Muscle layer of duodenum (tissue), 2 donors: ENCODE measurements at regions not wholly inside any gene's neighbourhood (a gene's known extent, or its start where the extent isn't known, plus 50 kb on each side); places are given as distances from the start of the nearest gene placed in this dataset.
A peak's percentile ranks its signal among the peaks of the same experiment; 100 is the strongest.

ENCODE experiments used
- H3K27ac ChIP-seq: one replicate; pipeline ENCODE4 v1.7.0; 2013; ENCODE audit warnings: mild to moderate bottlenecking, low read length
- H3K27me3 ChIP-seq: one replicate; pipeline ENCODE4 v1.7.0; 2013; ENCODE audit warnings: low read depth, mild to moderate bottlenecking, control low read depth, low read length
- H3K36me3 ChIP-seq, 2 donors: one replicate each; pipeline ENCODE4 v1.7.0; 2013; ENCODE audit warnings: low read length in 2 of 2, control low read depth in 1 of 2, mild to moderate bottlenecking in 1 of 2; ENCODE audit not compliant: insufficient read depth in 2 of 2, control insufficient read depth in 1 of 2
- H3K4me1 ChIP-seq, 2 donors: one replicate each; pipeline ENCODE4 v1.7.0; 2013; ENCODE audit warnings: low read length in 2 of 2, mild to moderate bottlenecking in 2 of 2, control low read depth in 1 of 2, moderate library complexity in 1 of 2; ENCODE audit not compliant: insufficient read depth in 2 of 2, control insufficient read depth in 1 of 2
- H3K4me3 ChIP-seq, 2 donors: one replicate each; pipeline ENCODE4 v1.7.0; 2013; ENCODE audit warnings: low read length in 2 of 2, low read depth in 1 of 2, mild to moderate bottlenecking in 1 of 2
- H3K9me3 ChIP-seq, 2 donors: one replicate each; pipeline ENCODE4 v1.7.0; 2013; ENCODE audit warnings: low read length in 2 of 2, control low read depth in 1 of 2, mild to moderate bottlenecking in 1 of 2; ENCODE audit not compliant: control insufficient read depth in 1 of 2
- donor health status: healthy.

DNA sequence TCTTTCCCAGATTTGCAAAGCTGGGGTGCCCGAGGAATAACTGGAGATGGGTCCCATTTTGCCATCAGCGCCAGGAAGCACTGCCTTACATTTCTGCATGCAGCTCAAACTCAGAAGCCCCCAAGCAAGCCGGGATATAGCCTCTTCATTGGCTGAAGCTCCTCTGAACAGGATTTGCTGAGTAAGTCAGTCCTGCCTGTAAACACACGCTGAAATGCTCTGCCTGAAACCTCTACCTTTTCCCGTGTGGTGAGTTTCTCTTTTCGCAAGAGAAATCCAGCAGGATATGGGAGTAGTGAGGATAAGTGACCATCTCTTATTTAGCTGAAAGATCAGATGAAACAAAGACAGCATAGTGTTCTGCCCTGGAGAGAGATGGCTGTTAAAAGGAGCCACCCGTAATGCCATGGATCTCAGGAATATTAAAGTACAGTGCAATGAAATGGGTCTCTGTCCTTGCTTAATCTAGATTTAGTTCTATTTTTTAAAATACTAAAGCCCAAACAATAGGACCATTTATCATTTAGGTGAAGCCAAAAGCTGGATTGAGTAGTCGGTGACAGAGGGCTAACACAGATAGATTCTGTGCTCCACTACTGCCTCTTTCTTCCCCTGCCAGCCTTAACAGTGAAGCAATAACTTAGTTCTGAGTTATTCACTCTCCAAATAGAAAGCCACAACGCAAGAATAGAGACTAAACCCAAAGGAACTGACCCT, 177.5 kb upstream of the PPP2R2B start:
- Histone ChIP-seq H3K27ac (no peak overlapping the region), H3K36me3 (no peaks in the 10 kb centered on the region), H3K4me1 (no peaks in the 10 kb centered on the region), H3K27me3 (no peaks in the 10 kb centered on the region), H3K4me3 (no peak overlapping the region), H3K9me3 (no peaks in the 10 kb centered on the region)

DNA sequence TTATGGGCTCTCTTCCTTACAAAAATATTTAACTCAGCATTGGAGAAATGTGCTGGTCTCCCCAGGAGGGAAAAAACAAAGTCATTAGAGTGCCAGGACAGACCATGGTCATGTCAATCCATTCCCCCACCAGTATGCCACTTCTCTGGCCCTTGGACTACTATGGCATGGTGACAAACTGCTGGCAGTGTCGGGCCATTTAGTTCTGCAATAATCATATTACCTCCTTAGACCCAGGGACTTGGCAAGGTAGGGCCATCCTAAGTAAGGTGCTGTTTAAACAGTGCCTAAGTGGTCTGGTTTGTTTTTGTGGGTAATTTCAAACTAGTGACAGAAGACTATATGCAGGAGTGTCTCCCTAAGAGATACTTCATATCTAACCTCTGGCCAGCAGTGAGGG, 177.8 kb upstream of the STK32A start:
- Histone ChIP-seq H3K9me3 (no peaks in the 10 kb centered on the region), H3K4me3 (no peak overlapping the region), H3K27me3 (no peaks in the 10 kb centered on the region), H3K27ac (no peak overlapping the region), H3K36me3 (no peaks in the 10 kb centered on the region), H3K4me1 (no peaks in the 10 kb centered on the region)

DNA sequence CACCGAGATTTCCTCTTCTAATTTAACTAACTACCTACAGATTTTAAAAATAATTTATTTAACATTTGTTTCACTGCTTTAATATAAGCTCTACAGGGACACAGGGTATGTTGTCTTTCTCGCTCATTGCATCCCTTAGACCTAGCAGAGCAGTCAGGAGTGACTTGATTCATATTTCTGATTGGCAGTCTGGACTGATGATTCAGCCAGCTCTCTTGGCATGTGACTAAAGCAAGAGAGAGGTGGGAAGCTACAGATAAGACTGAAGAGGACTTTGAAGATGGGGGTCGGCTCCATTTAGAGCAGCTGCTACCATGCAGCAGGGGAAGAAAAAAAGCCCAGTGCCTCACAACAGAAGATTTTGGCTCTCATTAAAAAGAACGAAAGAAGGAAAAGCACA, 173.4 kb upstream of the STK32A start:
- Histone ChIP-seq H3K9me3 (no peaks in the 10 kb centered on the region), H3K27ac (no peak overlapping the region), H3K36me3 (no peaks in the 10 kb centered on the region), H3K27me3 (no peaks in the 10 kb centered on the region), H3K4me1 (no peaks in the 10 kb centered on the region), H3K4me3 (no peak overlapping the region)

DNA sequence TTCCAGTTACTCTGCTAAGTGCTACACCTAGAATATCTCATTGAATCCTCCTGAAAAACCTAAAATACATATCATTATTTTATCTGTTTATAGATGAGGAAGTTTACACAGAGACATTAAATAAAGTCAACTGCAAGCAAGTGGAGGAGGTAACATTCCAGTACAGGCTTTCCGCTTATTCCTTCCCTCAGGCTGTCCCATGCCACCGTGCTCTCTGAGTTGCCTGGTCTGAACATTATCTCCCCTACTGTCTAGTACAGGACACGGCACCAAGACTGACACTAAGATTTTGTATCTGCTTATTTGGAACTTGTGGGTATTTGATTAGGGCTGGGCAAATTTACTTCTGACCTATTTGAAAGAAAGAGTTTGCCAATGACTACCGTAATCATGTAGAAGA, 172.4 kb upstream of the STK32A start:
- Histone ChIP-seq H3K27me3 (no peaks in the 10 kb centered on the region), H3K27ac (no peak overlapping the region), H3K9me3 (no peaks in the 10 kb centered on the region), H3K4me1 (no peaks in the 10 kb centered on the region), H3K36me3 (no peaks in the 10 kb centered on the region), H3K4me3 (no peak overlapping the region)

DNA sequence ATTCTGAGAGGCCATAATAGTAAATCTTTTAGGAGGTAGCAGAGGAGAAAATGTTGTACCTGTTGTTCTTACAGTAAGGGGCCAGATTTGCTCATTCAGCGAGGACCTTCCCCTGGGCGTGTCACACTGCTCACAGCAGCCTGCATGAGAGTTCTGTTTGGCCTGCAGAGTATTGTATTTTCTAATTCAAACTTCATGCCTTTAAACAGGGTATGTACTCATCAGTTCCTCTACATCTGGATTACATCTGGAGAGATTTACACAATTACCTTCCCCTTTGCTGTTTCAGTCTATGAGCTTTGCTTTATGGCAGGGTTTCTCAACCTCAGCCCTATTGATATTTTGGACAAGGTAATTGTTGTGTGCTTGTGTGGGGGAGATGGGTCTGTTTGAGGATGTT, 170.9 kb upstream of the STK32A start:
- H3K27ac ChIP-seq = no peak overlapping the region
- H3K36me3 ChIP-seq = no peaks in the 10 kb centered on the region
- H3K4me3 ChIP-seq = no peak overlapping the region
- H3K9me3 ChIP-seq = no peaks in the 10 kb centered on the region
- H3K27me3 ChIP-seq = no peaks in the 10 kb centered on the region
- H3K4me1 ChIP-seq = no peaks in the 10 kb centered on the region

DNA sequence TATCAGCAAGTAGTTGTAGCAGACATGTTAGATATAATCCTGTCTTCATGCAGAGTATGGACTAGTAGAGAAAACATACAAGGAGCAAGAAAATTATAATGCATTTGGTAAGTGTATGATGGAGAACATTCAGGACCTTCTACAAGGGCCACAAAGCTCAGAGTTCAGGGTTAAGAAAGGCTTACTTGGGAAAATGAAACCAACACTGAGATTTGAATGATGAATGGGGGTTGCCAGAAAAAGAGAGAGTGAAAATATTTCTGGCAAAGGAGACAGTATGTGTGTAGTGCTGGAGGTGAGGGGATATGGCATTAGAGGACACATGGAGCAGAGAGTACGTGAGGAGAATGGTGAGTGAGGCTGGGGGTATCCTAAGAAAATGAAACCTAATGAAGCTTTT, 169.8 kb upstream of the STK32A start:
- Histone ChIP-seq H3K4me3 (no peak overlapping the region), H3K27ac (no peak overlapping the region), H3K27me3 (no peaks in the 10 kb centered on the region), H3K4me1 (no peaks in the 10 kb centered on the region), H3K9me3 (no peaks in the 10 kb centered on the region), H3K36me3 (no peaks in the 10 kb centered on the region)

DNA sequence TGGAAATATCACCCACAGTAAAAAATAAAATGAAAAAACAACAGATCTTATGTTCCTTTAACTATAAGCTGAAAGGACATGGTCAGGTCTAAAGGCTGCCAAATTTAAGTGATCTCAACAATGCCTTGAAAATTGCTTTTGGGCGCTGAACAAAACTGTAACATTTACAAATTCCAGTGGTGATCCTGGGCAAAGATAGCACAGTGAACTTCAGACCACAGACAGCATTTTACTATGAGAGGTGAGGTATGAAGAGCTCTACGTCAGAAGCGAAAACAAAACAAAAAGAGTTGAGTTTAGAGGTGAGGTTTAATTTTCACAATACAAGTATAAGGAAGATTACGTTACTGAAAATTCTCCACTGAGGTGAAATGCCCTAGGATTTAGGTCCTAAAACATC, 165.8 kb upstream of the STK32A start:
- no peak overlapping the region for H3K27ac ChIP-seq

DNA sequence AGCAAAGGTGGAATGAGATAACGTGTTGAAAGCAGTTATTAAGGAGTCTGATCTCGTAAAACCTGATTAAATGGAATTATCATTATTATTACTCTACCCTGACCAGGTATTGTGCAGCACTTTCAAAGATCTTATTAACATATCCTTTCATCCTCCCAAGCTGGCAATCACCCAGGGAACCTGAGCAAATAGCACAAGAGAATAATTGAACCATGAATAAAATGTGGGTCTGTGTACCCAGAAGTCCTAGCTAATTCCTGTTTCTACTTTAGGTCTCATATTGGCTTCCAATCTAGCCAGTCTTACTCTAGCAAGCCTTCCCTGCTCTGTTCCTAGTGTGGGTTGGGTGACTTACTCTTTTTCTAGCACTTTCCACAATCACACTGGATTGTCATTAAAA, 162.2 kb upstream of the STK32A start:
- H3K4me1 ChIP-seq = no peaks in the 10 kb centered on the region
- H3K36me3 ChIP-seq = no peaks in the 10 kb centered on the region
- H3K9me3 ChIP-seq = no peaks in the 10 kb centered on the region
- H3K27ac ChIP-seq = no peak overlapping the region
- no peaks in the 10 kb centered on the region for H3K27me3 ChIP-seq
- H3K4me3 ChIP-seq = no peak overlapping the region

More for the DNA sequence above, 165.8 kb upstream of the STK32A start:
- no peaks in the 10 kb centered on the region for H3K36me3 ChIP-seq
- no peaks in the 10 kb centered on the region for H3K4me1 ChIP-seq
- H3K4me3 ChIP-seq = no peak overlapping the region
- H3K27me3 ChIP-seq = no peaks in the 10 kb centered on the region
- no peaks in the 10 kb centered on the region for H3K9me3 ChIP-seq

DNA sequence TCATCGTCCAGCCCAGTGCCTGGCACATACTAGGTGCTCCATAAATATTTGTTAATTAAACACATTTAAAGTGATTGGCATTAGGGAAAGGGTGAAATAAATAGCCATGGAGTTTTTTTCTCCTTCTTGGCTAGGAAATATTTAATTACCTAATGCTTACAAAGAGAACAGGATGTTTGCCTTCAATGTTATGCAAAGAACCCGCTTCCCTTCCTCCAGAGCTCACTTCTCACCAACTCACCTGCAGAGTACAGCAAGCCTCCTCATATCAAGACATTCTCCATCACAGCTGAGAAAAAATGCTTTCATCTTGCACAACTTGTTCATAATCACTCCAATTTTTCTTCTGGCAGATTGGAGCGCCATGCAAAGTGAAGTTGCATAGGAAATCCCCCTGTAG, 161.7 kb upstream of the STK32A start:
- Histone ChIP-seq H3K4me1 (no peaks in the 10 kb centered on the region), H3K4me3 (no peak overlapping the region), H3K9me3 (no peaks in the 10 kb centered on the region), H3K27ac (no peak overlapping the region), H3K27me3 (no peaks in the 10 kb centered on the region), H3K36me3 (no peaks in the 10 kb centered on the region)

DNA sequence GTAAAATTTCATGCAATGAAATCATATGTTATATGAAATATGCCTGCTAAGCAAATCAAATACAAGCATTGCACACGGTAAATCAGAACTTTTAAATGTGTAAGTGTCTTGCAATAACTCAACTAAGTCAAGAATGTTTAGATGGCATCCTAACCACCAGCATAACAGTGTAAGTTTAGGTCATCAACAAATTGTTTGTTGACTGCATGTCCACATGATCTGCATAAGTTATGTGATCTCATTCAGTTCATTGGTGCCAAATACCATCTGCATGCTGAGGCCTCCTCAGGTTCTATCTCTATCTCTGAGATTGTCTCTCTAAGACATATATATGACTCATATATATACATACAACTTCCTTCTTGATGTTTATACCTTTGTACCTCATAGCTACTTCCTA, 159.6 kb upstream of the STK32A start:
- Histone ChIP-seq H3K36me3 (no peaks in the 10 kb centered on the region), H3K27ac (no peak overlapping the region), H3K9me3 (no peaks in the 10 kb centered on the region), H3K27me3 (no peaks in the 10 kb centered on the region), H3K4me1 (no peaks in the 10 kb centered on the region), H3K4me3 (no peak overlapping the region)

DNA sequence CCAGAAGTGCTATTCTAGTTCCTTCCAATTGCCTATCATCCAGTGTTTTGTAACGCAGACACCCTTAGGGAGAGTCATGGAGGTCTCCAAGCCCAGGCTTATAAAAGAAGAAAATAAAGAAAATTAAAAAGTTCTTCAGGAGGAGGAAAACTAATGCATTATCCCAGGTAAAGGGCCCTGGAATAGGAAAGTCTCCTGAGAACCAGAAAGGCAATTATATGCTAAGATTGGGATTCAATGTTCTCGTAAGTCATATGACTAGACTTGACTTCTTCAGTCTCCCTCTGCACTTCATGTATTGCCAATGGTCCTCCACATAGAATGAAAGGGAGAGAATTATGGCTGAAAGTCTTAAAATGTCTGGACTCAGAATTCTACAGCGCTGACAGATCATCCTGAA, 154.4 kb upstream of the STK32A start:
- H3K4me3 ChIP-seq = peak overlapping the region in 1 of 2 donors; percentile 21
- no peaks in the 10 kb centered on the region for H3K4me1 ChIP-seq
- H3K36me3 ChIP-seq = no peaks in the 10 kb centered on the region
- no peak overlapping the region for H3K27ac ChIP-seq
- H3K27me3 ChIP-seq = no peaks in the 10 kb centered on the region
- no peaks in the 10 kb centered on the region for H3K9me3 ChIP-seq

DNA sequence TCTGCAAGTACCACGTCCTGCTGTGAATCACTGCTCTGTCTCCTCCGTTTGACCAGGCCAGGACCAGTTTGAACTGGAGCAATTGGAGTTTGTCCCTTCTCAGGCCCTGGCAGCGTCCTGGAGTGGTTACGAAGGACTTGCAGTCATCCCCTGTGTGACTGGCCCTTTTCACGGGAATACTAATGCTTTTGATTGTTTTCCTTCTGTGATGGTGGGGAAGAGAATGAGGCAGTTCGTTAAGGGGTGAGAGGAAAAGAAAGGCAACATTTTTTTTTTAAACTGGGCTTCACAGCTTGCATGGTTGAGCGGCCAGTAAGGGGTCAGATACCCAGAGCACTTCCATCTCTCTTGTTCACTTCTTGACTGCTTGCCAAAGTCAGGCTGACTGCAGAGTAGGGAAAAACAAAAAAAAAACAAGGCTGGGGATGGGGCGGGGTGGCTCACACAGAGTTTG, 153.5 kb upstream of the STK32A start:
- Histone ChIP-seq H3K9me3 (no peaks in the 10 kb centered on the region), H3K27ac (no peak overlapping the region), H3K36me3 (no peaks in the 10 kb centered on the region), H3K4me3 (no peak overlapping the region), H3K27me3 (no peaks in the 10 kb centered on the region), H3K4me1 (no peaks in the 10 kb centered on the region)
